HG02840 (cell line): ENCODE measurements at regions not wholly inside any gene's neighbourhood (a gene's known extent, or its start where the extent isn't known, plus 50 kb on each side); places are given as distances from the start of the nearest gene placed in this dataset.
"Not testable (repeated sequence)": the region's sequence is repeated elsewhere in the genome, so short reads cannot be mapped to it uniquely, and the experiment has no call there.

ENCODE experiments used
- ATAC-seq: cut with Tn5 transposase; IDR thresholded peaks from one replicate; pipeline ENCODE4 v1.9.1; 2021; ENCODE audit warnings: mild to moderate bottlenecking, moderate library complexity, moderate number of reproducible peaks; ENCODE audit not compliant: unreplicated experiment, low FRiP score

- ATAC-seq = peak; percentile 80
These were observed 129.6 kb downstream of the NBPF8 start for GRCh38 chr1:120544434-120544833.

GRCh38 chr1:120550335-120550734 is 135.5 kb downstream of the NBPF8 start:
- not testable (repeated sequence) for ATAC-seq

- not testable (repeated sequence) for ATAC-seq
These were observed 137.4 kb downstream of the NBPF8 start for GRCh38 chr1:120552190-120552589.

- ATAC-seq = not testable (repeated sequence)
These were observed 142.9 kb downstream of the NBPF8 start for GRCh38 chr1:120557605-120558302.

- ATAC-seq = peak; percentile 87
These were observed 143.6 kb downstream of the NBPF8 start for GRCh38 chr1:120558303-120559060.

GRCh38 chr1:120561767-120562166 is 146.9 kb downstream of the NBPF8 start:
- not testable (repeated sequence) for ATAC-seq

- ATAC-seq = not testable (repeated sequence)
These were observed 150.6 kb downstream of the NBPF8 start for GRCh38 chr1:120565396-120565795.

- not testable (repeated sequence) for ATAC-seq
These were observed 152.8 kb downstream of the NBPF8 start for GRCh38 chr1:120567620-120568019.

- not testable (repeated sequence) for ATAC-seq
These were observed 148.5 kb upstream of the NBPF26 start for GRCh38 chr1:120575201-120575600.

GRCh38 chr1:120582135-120582534 is 141.6 kb upstream of the NBPF26 start:
- ATAC-seq = not testable (repeated sequence)

- not testable (repeated sequence) for ATAC-seq
These were observed 137.7 kb upstream of the NBPF26 start for GRCh38 chr1:120586053-120586452.

- ATAC-seq = not testable (repeated sequence)
These were observed 134.9 kb upstream of the NBPF26 start for GRCh38 chr1:120588811-120589210.

GRCh38 chr1:120591774-120592173 is 132.0 kb upstream of the NBPF26 start:
- not testable (repeated sequence) for ATAC-seq

- ATAC-seq = not testable (repeated sequence)
These were observed 130.8 kb upstream of the NBPF26 start for GRCh38 chr1:120592943-120593342.

GRCh38 chr1:120593648-120594047 is 130.1 kb upstream of the NBPF26 start:
- not testable (repeated sequence) for ATAC-seq

- not testable (repeated sequence) for ATAC-seq
These were observed 125.3 kb upstream of the NBPF26 start for GRCh38 chr1:120598331-120598951.

- ATAC-seq = not testable (repeated sequence)
These were observed 124.2 kb upstream of the NBPF26 start for GRCh38 chr1:120599511-120599910.

- not testable (repeated sequence) for ATAC-seq
These were observed 123.2 kb upstream of the NBPF26 start for GRCh38 chr1:120600442-120601041.

- ATAC-seq = not testable (repeated sequence)
These were observed 115.9 kb upstream of the NBPF26 start for GRCh38 chr1:120607882-120608281.

GRCh38 chr1:120608314-120609014 is 115.3 kb upstream of the NBPF26 start:
- ATAC-seq = not testable (repeated sequence)
